ENCODE measurements at regions not wholly inside any gene's neighbourhood (a gene's known extent, or its start where the extent isn't known, plus 50 kb on each side); places are given as distances from the start of the nearest gene placed in this dataset.

DNA sequence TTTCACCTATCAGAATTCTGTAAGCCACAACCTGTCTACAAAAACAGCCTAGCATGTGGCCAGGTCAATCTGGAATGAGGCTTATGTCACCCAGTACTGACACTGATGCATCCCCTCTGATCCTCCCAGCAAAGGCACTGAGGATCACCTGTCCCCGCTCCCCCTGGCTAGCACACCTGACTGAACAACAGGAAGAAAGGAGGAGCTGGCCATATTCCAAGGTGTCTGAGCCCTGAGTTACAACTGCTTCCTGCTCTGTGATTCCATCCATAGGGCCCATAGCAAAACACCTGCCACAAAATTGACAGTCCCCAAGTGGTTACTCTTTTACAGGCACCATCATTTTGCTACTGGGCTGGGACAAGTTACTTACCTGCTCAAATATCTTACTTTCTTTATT lies 555.5 kb upstream of the CFAP20DC start:
- Histone ChIP-seq H3K27me3 (no peaks in the 10 kb centered on the region), H3K36me3 (no peaks in the 10 kb centered on the region), H3K27ac (no peak overlapping the region), H3K9me3 (no peaks in the 10 kb centered on the region), H3K4me1 (no peaks in the 10 kb centered on the region), H3K4me3 (no peak overlapping the region)
- in situ Hi-C loops (cut with MboI; ENCODE audit: low sequenced_read_pairs in 4 of 4) (no loop called here), intact Hi-C loops (cut with DNase I; ENCODE audit: low total_unique reads) (no loop called here)
- ATAC-seq (no peak), DNase-seq (no peak)
- TF ChIP-seq, protein P1, sequence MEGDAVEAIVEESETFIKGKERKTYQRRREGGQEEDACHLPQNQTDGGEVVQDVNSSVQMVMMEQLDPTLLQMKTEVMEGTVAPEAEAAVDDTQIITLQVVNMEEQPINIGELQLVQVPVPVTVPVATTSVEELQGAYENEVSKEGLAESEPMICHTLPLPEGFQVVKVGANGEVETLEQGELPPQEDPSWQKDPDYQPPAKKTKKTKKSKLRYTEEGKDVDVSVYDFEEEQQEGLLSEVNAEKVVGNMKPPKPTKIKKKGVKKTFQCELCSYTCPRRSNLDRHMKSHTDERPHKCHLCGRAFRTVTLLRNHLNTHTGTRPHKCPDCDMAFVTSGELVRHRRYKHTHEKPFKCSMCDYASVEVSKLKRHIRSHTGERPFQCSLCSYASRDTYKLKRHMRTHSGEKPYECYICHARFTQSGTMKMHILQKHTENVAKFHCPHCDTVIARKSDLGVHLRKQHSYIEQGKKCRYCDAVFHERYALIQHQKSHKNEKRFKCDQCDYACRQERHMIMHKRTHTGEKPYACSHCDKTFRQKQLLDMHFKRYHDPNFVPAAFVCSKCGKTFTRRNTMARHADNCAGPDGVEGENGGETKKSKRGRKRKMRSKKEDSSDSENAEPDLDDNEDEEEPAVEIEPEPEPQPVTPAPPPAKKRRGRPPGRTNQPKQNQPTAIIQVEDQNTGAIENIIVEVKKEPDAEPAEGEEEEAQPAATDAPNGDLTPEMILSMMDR (IDR thresholded peaks at IDR 0.05 in 4 of 5, conservative IDR thresholded peaks at IDR 0.05 in 1 of 5) = no peak
- no peak for TF ChIP-seq POLR2A (IDR thresholded peaks at IDR 0.05)

DNA sequence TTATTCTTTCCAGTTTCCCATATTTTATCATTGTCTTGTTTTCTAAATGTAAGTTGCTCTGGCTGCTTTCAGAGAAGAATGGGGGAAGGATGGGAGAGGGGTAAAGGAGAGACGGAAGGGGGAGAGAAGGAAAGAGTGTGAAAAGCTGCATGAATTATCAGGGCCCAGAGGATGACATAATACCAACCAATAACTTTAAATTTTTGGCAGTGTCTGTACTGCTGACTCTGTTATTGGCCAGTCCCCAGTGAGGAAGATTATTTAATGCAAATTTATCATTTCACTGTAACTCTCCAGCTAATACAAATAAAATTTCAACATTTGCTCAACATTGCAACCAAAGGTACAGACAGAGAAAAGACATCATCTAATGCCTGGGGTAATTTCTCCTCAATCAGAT lies 551.7 kb upstream of the CFAP20DC start:
- Histone ChIP-seq H3K36me3 (no peaks in the 10 kb centered on the region), H3K4me1 (no peaks in the 10 kb centered on the region), H3K27me3 (no peaks in the 10 kb centered on the region), H3K9me3 (no peaks in the 10 kb centered on the region), H3K4me3 (no peak overlapping the region), H3K27ac (no peak overlapping the region)
- intact Hi-C loops (cut with DNase I; ENCODE audit: low total_unique reads) = no loop called here
- no peak for DNase-seq
- ATAC-seq = no peak
- in situ Hi-C loops (cut with MboI; ENCODE audit: low sequenced_read_pairs in 4 of 4) = no loop called here
- TF ChIP-seq POLR2A (IDR thresholded peaks at IDR 0.05) = no peak
- TF ChIP-seq, protein P1 (IDR thresholded peaks at IDR 0.05 in 4 of 5, conservative IDR thresholded peaks at IDR 0.05 in 1 of 5) = no peak

DNA sequence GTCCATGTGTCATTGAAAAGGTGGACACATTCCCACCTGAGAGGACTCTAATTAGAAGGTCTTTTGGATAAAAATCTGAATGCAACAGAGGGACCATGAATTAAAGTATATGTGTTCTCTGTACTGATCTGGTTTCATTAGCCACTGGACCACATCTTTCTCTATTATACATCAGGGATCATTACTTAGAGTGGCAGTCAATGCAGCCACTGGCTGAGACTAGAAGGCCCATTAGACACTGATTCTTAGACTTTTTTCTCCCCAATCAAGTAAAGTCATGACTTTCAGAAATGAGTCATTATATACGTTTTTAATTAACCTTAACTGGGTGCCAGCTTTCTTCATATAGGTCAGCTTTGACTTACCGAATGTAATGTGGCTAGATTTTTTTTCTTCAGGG lies 550.8 kb upstream of the CFAP20DC start:
- Histone ChIP-seq H3K4me3 (no peak overlapping the region), H3K4me1 (no peaks in the 10 kb centered on the region), H3K27ac (no peak overlapping the region), H3K9me3 (no peaks in the 10 kb centered on the region), H3K36me3 (no peaks in the 10 kb centered on the region), H3K27me3 (no peaks in the 10 kb centered on the region)
- intact Hi-C loops (cut with DNase I; ENCODE audit: low total_unique reads) (no loop called here), in situ Hi-C loops (cut with MboI; ENCODE audit: low sequenced_read_pairs in 4 of 4) (no loop called here)
- no peak for TF ChIP-seq POLR2A (IDR thresholded peaks at IDR 0.05)
- DNase-seq (no peak), ATAC-seq (no peak)

DNA sequence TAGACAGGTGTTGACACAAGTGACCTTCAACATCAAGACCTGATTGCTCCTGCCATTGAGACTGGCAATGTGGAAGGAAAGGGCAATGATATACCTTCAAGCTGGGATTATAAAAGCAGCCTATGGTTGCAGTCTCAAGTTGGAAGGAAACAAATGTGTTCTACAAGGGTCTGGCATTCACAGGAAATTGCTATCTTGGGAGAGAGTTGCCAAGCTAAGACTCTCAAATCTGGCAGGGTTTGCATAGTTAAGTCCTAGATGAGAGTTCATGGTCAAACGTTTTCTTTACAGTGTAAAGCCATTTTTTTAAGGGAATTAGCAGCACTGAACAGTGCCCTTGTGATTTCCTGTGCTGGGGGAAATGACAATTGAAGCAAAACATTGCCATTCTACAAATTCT lies 546.9 kb upstream of the CFAP20DC start:
- in situ Hi-C loops (cut with MboI; ENCODE audit: low sequenced_read_pairs in 4 of 4) = no loop called here

DNA sequence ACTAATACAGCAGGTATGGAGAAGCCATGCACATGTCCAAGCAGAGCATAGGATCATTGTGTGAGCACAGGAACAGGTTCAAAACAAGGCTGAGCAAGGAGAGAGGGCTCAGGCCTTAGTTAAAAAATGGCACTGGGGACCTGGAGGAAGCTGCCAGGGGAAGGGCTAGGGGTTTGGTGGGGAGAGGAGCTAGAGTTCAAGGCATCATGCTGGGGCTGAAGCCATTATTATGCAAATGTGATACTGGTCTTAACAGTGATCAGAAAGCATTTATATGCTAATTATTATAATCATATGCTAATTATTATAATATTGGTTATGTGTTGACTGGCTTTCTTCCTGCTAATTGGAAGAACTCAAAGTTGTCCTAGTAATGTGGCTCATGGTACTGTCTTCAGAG lies 546.0 kb upstream of the CFAP20DC start:
- Histone ChIP-seq H3K36me3 (no peaks in the 10 kb centered on the region), H3K27ac (no peak overlapping the region), H3K27me3 (no peaks in the 10 kb centered on the region), H3K9me3 (no peaks in the 10 kb centered on the region), H3K4me3 (no peak overlapping the region), H3K4me1 (no peaks in the 10 kb centered on the region)
- ATAC-seq (no peak), DNase-seq (no peak)
- intact Hi-C loops (cut with DNase I; ENCODE audit: low total_unique reads) (no loop called here), in situ Hi-C loops (cut with MboI; ENCODE audit: low sequenced_read_pairs in 4 of 4) (no loop called here)
- TF ChIP-seq, protein P1 (IDR thresholded peaks at IDR 0.05 in 4 of 5, conservative IDR thresholded peaks at IDR 0.05 in 1 of 5) = no peak
- TF ChIP-seq POLR2A (IDR thresholded peaks at IDR 0.05) = no peak

More for the DNA sequence above, 546.9 kb upstream of the CFAP20DC start:
- H3K9me3 ChIP-seq = no peaks in the 10 kb centered on the region
- no peak for DNase-seq
- no peak for ATAC-seq
- TF ChIP-seq, protein P1 (IDR thresholded peaks at IDR 0.05 in 4 of 5, conservative IDR thresholded peaks at IDR 0.05 in 1 of 5) = no peak
- no peak for TF ChIP-seq POLR2A (IDR thresholded peaks at IDR 0.05)
- no peaks in the 10 kb centered on the region for H3K36me3 ChIP-seq
- no peaks in the 10 kb centered on the region for H3K4me1 ChIP-seq
- intact Hi-C loops (cut with DNase I; ENCODE audit: low total_unique reads) = no loop called here
- no peaks in the 10 kb centered on the region for H3K27me3 ChIP-seq
- H3K4me3 ChIP-seq = no peak overlapping the region
- H3K27ac ChIP-seq = no peak overlapping the region

Data from gastrocnemius medialis (tissue), 4 donors.